Ishikawa (cell line): ENCODE measurements at regions not wholly inside any gene's neighbourhood (a gene's known extent, or its start where the extent isn't known, plus 50 kb on each side); places are given as distances from the start of the nearest gene placed in this dataset.

Experiments
- CEBPB ChIP-seq: IDR thresholded peaks from 2 replicates; pipeline ENCODE4 v1.6.1; 2012
- CREB1 ChIP-seq: IDR thresholded peaks from 2 replicates; pipeline ENCODE4 v1.6.1; 2012; ENCODE audit warnings: low read depth
- EGR1 ChIP-seq: IDR thresholded peaks from 2 replicates; pipeline ENCODE4 v1.6.1; 2012
- EP300 ChIP-seq: IDR thresholded peaks from 2 replicates; pipeline ENCODE4 v1.6.1; 2012; ENCODE audit warnings: borderline replicate concordance
- FOXM1 ChIP-seq: IDR thresholded peaks from 2 replicates; pipeline ENCODE4 v1.6.1; 2012; ENCODE audit warnings: low read depth, borderline replicate concordance
- MAX ChIP-seq: IDR thresholded peaks from 2 replicates; pipeline ENCODE4 v1.6.1; 2012
- NFIC ChIP-seq: IDR thresholded peaks from 2 replicates; pipeline ENCODE4 v1.6.1; 2012
- RAD21 ChIP-seq: IDR thresholded peaks from 2 replicates; pipeline ENCODE4 v1.6.1; 2012; ENCODE audit warnings: low read depth
- REST ChIP-seq: IDR thresholded peaks from 2 replicates; pipeline ENCODE4 v1.6.1; 2012; ENCODE audit warnings: low read depth, mild to moderate bottlenecking
- TAF1 ChIP-seq: IDR thresholded peaks from 2 replicates; pipeline ENCODE4 v1.6.1; 2012; ENCODE audit warnings: low read depth, mild to moderate bottlenecking
- TCF12 ChIP-seq: IDR thresholded peaks from 2 replicates; pipeline ENCODE4 v1.6.1; 2012; ENCODE audit warnings: low read depth
- TEAD4 ChIP-seq: IDR thresholded peaks from 2 replicates; pipeline ENCODE4 v1.6.1; 2012
- USF1 ChIP-seq: IDR thresholded peaks from 2 replicates; pipeline ENCODE4 v1.6.1; 2012
- YY1 ChIP-seq: IDR thresholded peaks from 2 replicates; pipeline ENCODE4 v1.6.1; 2012; ENCODE audit warnings: low read depth
- ZBTB7A ChIP-seq: IDR thresholded peaks from 2 replicates; pipeline ENCODE4 v1.6.1; 2012; ENCODE audit warnings: low read depth

GRCh38 chr5:154129921-154130320 is 60.6 kb upstream of the GALNT10 start:
- TF ChIP-seq MAX (no peak), TAF1 (no peak), TEAD4 (no peak), FOXM1 (no peak), NFIC (no peak), EP300 (no peak), REST (no peak), TCF12 (no peak), YY1 (no peak), ZBTB7A (no peak), CEBPB (no peak), EGR1 (no peak), RAD21 (no peak), USF1 (no peak), CREB1 (no peak)

- TF ChIP-seq NFIC (no peak), TEAD4 (no peak), ZBTB7A (no peak), TAF1 (no peak), CREB1 (no peak), REST (no peak), EGR1 (no peak), USF1 (no peak), CEBPB (no peak), FOXM1 (no peak), YY1 (no peak), RAD21 (no peak), TCF12 (no peak), EP300 (no peak), MAX (no peak)
Observed at GRCh38 chr5:154131817-154132216, 58.7 kb upstream of the GALNT10 start.

- TF ChIP-seq CEBPB = no peak
- no peak for TF ChIP-seq YY1
- TF ChIP-seq CREB1 = no peak
- no peak for TF ChIP-seq TCF12
- TF ChIP-seq NFIC = no peak
- no peak for TF ChIP-seq EGR1
- no peak for TF ChIP-seq REST
- TF ChIP-seq RAD21 = no peak
- TF ChIP-seq FOXM1 = no peak
Observed at GRCh38 chr5:154132718-154133307, 57.7 kb upstream of the GALNT10 start.

- TF ChIP-seq EGR1 = no peak
- TF ChIP-seq EP300 = no peak
Observed at GRCh38 chr5:154133591-154133990, 56.9 kb upstream of the GALNT10 start.

- no peak for TF ChIP-seq NFIC
- no peak for TF ChIP-seq EGR1
- no peak for TF ChIP-seq TEAD4
- TF ChIP-seq CEBPB = no peak
- TF ChIP-seq ZBTB7A = no peak
- TF ChIP-seq FOXM1 = no peak
- no peak for TF ChIP-seq TCF12
- no peak for TF ChIP-seq TAF1
- no peak for TF ChIP-seq CREB1
- no peak for TF ChIP-seq YY1
Observed at GRCh38 chr5:154134499-154134898, 56.0 kb upstream of the GALNT10 start.
